ENCODE measurements at regions not wholly inside any gene's neighbourhood (a gene's known extent, or its start where the extent isn't known, plus 50 kb on each side); places are given as distances from the start of the nearest gene placed in this dataset.
A peak's percentile ranks its signal among the peaks of the same experiment; 100 is the strongest.

DNA sequence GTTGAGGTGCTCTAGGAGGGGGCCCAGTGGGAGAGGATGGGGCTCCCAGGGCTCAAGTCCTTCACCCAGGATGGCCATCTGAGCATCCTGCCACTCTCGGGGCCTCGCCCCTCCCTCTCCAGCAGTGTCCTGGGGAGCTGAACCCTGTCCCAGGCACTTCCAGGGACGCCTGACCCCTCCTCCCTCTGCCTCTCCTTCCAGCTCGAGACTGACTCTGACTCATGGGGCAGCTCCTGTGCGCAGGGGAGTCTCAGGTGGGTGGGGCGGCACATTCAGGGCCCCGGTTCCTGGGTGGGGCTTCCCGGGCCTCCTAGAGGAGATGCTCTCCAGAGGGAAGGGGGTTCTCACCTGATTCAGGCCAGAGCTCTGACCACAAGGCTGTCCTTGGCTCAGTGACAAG is 77.1 kb upstream of the IGLL5 start:
- peaks cover 49% of the 10 kb centered on the region for H3K4me1 ChIP-seq (ENCODE audit: control insufficient read depth, insufficient read depth, low read length)
- H3K9me3 ChIP-seq (ENCODE audit: control insufficient read depth, insufficient read depth, low read length): no peaks in the 10 kb centered on the region
- no peaks in the 10 kb centered on the region for H3K27me3 Mint-ChIP-seq (ENCODE audit: low read depth in 2 of 2)
- DNase-seq (no peak), ATAC-seq (no peak)
- H3K27ac ChIP-seq (ENCODE audit: low read length): no peak overlapping the region
- no peak overlapping the region for H3K4me3 ChIP-seq (ENCODE audit: low read length)
- peaks cover 41 to 51% of the 10 kb centered on the region in 2 donors for H3K4me1 Mint-ChIP-seq
- H3K36me3 Mint-ChIP-seq: no peaks in the 10 kb centered on the region
- H3K27ac Mint-ChIP-seq: peak overlapping the region; percentile 14 to 22
- TF ChIP-seq, protein P1, sequence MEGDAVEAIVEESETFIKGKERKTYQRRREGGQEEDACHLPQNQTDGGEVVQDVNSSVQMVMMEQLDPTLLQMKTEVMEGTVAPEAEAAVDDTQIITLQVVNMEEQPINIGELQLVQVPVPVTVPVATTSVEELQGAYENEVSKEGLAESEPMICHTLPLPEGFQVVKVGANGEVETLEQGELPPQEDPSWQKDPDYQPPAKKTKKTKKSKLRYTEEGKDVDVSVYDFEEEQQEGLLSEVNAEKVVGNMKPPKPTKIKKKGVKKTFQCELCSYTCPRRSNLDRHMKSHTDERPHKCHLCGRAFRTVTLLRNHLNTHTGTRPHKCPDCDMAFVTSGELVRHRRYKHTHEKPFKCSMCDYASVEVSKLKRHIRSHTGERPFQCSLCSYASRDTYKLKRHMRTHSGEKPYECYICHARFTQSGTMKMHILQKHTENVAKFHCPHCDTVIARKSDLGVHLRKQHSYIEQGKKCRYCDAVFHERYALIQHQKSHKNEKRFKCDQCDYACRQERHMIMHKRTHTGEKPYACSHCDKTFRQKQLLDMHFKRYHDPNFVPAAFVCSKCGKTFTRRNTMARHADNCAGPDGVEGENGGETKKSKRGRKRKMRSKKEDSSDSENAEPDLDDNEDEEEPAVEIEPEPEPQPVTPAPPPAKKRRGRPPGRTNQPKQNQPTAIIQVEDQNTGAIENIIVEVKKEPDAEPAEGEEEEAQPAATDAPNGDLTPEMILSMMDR (IDR thresholded peaks at IDR 0.05): no peak
- H3K27me3 ChIP-seq (ENCODE audit: control insufficient read depth, insufficient read depth, low read length): no peaks in the 10 kb centered on the region
- no peaks in the 10 kb centered on the region for H3K36me3 ChIP-seq (ENCODE audit: control insufficient read depth, insufficient read depth, low read length)
- no peaks in the 10 kb centered on the region for H3K9me3 Mint-ChIP-seq
- intact Hi-C loops (cut with micrococcal nuclease): no loop called here
- H3K4me3 Mint-ChIP-seq: no peak overlapping the region
- WGBS (ENCODE audit: insufficient coverage): 70% methylated on average over 8 of the region's 8 CpGs

DNA sequence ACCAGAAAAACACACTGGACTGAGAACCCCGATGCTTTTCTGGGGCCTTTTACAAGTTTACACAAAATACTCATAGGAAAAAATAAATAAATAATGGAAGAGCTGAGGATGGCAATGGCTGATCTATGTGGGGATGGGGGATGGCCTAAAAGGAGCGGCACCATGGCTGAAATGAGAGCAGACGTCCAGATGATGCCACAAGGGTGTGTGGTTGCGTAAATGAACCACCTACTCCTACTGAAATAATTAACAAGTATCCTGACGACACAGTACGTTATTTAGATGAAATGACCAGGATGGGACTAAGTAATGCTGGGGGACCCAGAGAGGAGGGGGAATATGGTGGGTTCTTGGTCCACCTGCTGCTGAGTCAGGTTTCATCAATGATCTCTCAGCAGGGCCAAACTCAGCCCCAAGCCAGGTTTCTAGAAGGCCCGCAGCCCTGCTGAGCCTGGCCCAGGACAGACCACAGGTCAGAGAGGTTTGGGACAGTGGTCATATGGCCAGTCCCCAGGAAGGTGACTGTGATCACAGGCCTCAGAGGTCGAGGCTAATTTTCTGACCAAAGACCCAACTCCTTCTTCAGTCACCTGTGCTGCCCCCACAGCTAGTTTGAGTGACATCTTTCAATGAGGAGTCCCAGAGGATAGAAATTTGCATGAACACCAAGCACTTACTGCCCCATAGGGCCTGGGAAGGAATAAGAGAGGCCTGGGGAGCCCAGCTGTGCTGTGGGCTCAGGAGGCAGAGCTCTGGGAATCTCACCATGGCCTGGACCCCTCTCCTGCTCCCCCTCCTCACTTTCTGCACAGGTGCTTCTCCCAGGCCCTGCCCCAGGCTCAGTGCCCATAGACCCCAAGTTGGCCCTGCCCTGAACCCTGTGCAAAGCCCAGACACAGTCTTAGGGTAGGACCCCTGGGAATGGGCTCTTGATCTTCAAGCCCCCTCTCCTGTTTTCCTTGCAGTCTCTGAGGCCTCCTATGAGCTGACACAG is 76.3 kb upstream of the IGLL5 start:
- Mint-ChIP-seq H3K4me1 (peaks cover 49 to 59% of the 10 kb centered on the region in 2 donors), H3K27ac (peak overlapping the region; percentile 56 to 60), H3K27me3 (ENCODE audit: low read depth in 2 of 2) (no peaks in the 10 kb centered on the region), H3K36me3 (no peaks in the 10 kb centered on the region), H3K4me3 (no peak overlapping the region), H3K9me3 (no peaks in the 10 kb centered on the region)
- TF ChIP-seq, protein P1 (IDR thresholded peaks at IDR 0.05): no peak
- ATAC-seq: no peak
- no peak overlapping the region for H3K27ac ChIP-seq (ENCODE audit: low read length)
- peaks cover 57% of the 10 kb centered on the region for H3K4me1 ChIP-seq (ENCODE audit: control insufficient read depth, insufficient read depth, low read length)
- WGBS (ENCODE audit: insufficient coverage): 78% methylated on average over 6 of the region's 8 CpGs
- no peak for DNase-seq
- H3K9me3 ChIP-seq (ENCODE audit: control insufficient read depth, insufficient read depth, low read length): no peaks in the 10 kb centered on the region
- no peak overlapping the region for H3K4me3 ChIP-seq (ENCODE audit: low read length)
- intact Hi-C loops (cut with micrococcal nuclease): no loop called here
- H3K36me3 ChIP-seq (ENCODE audit: control insufficient read depth, insufficient read depth, low read length): no peaks in the 10 kb centered on the region
- no peaks in the 10 kb centered on the region for H3K27me3 ChIP-seq (ENCODE audit: control insufficient read depth, insufficient read depth, low read length)

DNA sequence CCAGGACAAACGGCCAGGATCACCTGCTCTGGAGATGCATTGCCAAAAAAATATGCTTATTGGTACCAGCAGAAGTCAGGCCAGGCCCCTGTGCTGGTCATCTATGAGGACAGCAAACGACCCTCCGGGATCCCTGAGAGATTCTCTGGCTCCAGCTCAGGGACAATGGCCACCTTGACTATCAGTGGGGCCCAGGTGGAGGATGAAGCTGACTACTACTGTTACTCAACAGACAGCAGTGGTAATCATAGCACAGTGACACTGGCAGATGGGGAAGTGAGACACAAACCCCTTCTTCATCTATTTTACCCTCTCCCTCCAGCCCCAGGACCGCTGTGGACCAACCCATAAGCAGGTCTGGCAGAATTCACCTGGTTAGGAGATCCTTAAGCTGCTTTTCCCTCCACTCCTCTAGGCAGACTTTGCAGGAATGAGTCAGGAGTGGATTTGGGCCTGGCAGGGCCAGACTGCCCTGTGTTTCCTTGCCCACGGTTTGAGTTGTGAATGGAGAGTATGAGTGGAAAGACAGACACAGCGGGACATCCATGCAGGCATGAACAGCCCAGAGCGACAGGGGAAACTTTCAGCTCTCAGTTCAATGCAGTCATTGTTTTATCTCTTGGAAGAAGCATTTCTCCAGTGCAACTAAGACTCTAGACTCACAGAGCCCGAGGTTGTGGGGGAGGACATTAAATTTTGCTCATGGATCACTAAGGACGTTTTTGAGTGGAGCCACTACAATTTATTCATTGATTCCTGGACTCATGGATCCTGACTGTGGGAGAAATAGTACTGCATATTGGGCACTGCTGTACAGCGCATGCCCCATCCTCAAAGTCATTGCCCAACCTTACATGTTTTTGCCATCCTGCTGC is 75.3 kb upstream of the IGLL5 start:
- no peak overlapping the region for H3K27ac ChIP-seq (ENCODE audit: low read length)
- no peaks in the 10 kb centered on the region for H3K27me3 ChIP-seq (ENCODE audit: control insufficient read depth, insufficient read depth, low read length)
- H3K4me1 ChIP-seq (ENCODE audit: control insufficient read depth, insufficient read depth, low read length): peaks cover 66% of the 10 kb centered on the region
- Mint-ChIP-seq H3K4me1 (peaks cover 53 to 63% of the 10 kb centered on the region in 2 donors), H3K9me3 (no peaks in the 10 kb centered on the region), H3K4me3 (no peak overlapping the region), H3K27ac (peak overlapping the region; percentile 56 to 60), H3K36me3 (no peaks in the 10 kb centered on the region), H3K27me3 (ENCODE audit: low read depth in 2 of 2) (no peaks in the 10 kb centered on the region)
- H3K4me3 ChIP-seq (ENCODE audit: low read length): no peak overlapping the region
- DNase-seq: no peak
- TF ChIP-seq, protein P1 (IDR thresholded peaks at IDR 0.05): no peak
- WGBS (ENCODE audit: insufficient coverage): 93% methylated on average over 10 of the region's 10 CpGs
- no peaks in the 10 kb centered on the region for H3K9me3 ChIP-seq (ENCODE audit: control insufficient read depth, insufficient read depth, low read length)
- no peaks in the 10 kb centered on the region for H3K36me3 ChIP-seq (ENCODE audit: control insufficient read depth, insufficient read depth, low read length)
- intact Hi-C loops (cut with micrococcal nuclease): no loop called here
- no peak for ATAC-seq
